HEK293 (cell line): ENCODE measurements at regions not wholly inside any gene's neighbourhood (a gene's known extent, or its start where the extent isn't known, plus 50 kb on each side); places are given as distances from the start of the nearest gene placed in this dataset.

ENCODE experiments used
- CTCF ChIA-PET: fragments of 350-600 bp; formaldehyde crosslinking; extraction: SDS; loops from one replicate; lab custom pipeline; 2021; ENCODE audit warnings: antibody characterized with exemption; lab: Yijun Ruan, JAX
- POLR2A ChIA-PET: fragments of 300-600 bp; formaldehyde crosslinking; extraction: SDS; loops from one replicate; lab custom pipeline; 2020; ENCODE audit warnings: antibody characterized with exemption, inconsistent platforms; lab: Yijun Ruan, JAX
- H3K27ac ChIP-seq: fragments of 200-500 bp; sonication (Bioruptor generic); 2 replicates; pipeline ENCODE4 v1.5.1; 2014; ENCODE audit warnings: low read depth, low read length, control low read depth, inconsistent platforms; ENCODE audit errors: extremely low read depth
- H3K36me3 ChIP-seq, 2 experiments: fragments of 200-500 bp in 1 of 2; sonication (Bioruptor generic) in 1 of 2; 1 replicate in 1 of 2; 2 replicates in 1 of 2; pipeline ENCODE4 v1.5.1; 2014 to 2017; ENCODE audit warnings: inconsistent platforms in 2 of 2, low read length in 2 of 2; ENCODE audit not compliant: control insufficient read depth in 2 of 2, insufficient read depth in 1 of 2
- H3K4me1 ChIP-seq: fragments of 200-500 bp; sonication (Bioruptor generic); 2 replicates; pipeline ENCODE4 v1.5.1; 2014; ENCODE audit warnings: mild to moderate bottlenecking, low read length, inconsistent platforms; ENCODE audit not compliant: control insufficient read depth, insufficient read depth
- H3K4me3 ChIP-seq: 2 replicates; pipeline ENCODE4 v1.5.1; 2011; ENCODE audit warnings: low read depth, mild to moderate bottlenecking, control low read depth, low read length, moderate library complexity
- H3K9me3 ChIP-seq: fragments of 200-500 bp; sonication (Bioruptor generic); 2 replicates; pipeline ENCODE4 v1.5.1; 2014; ENCODE audit warnings: low read depth, low read length, inconsistent platforms; ENCODE audit not compliant: control insufficient read depth, insufficient read depth
- FEZF1 ChIP-seq: fragments of 450-650 bp; formaldehyde crosslinking; IDR thresholded peaks from 2 replicates; pipeline ENCODE4 v1.5.1; 2016; ENCODE audit warnings: missing biosample characterization, missing genetic modification characterization
- GLIS1 ChIP-seq: fragments of 450-650 bp; formaldehyde crosslinking; IDR thresholded peaks from 2 replicates; pipeline ENCODE4 v1.5.1; 2016; ENCODE audit warnings: missing biosample characterization, missing genetic modification characterization
- KLF8 ChIP-seq: fragments of 450-650 bp; formaldehyde crosslinking; IDR thresholded peaks from 2 replicates; pipeline ENCODE4 v1.5.1; 2016; ENCODE audit warnings: missing biosample characterization, missing genetic modification characterization
- MEIS1 ChIP-seq: sonication (generic); formaldehyde crosslinking; IDR thresholded peaks from 2 replicates; pipeline ENCODE4 v1.8.1; 2022; ENCODE audit warnings: missing genetic modification reagents, mild to moderate bottlenecking, borderline replicate concordance
- MZF1 ChIP-seq: fragments of 450-650 bp; formaldehyde crosslinking; IDR thresholded peaks from 2 replicates; pipeline ENCODE4 v1.5.1; 2017; ENCODE audit warnings: missing biosample characterization, missing genetic modification characterization, borderline replicate concordance
- PRDM1 ChIP-seq: fragments of 450-650 bp; formaldehyde crosslinking; IDR thresholded peaks from 2 replicates; pipeline ENCODE4; 2016; ENCODE audit warnings: missing biosample characterization, missing genetic modification characterization
- RBAK ChIP-seq: fragments of 450-650 bp; formaldehyde crosslinking; IDR thresholded peaks from 2 replicates; pipeline ENCODE4 v1.5.1; 2016; ENCODE audit warnings: missing biosample characterization, missing genetic modification characterization
- TRIM28 ChIP-seq: IDR thresholded peaks from 2 replicates; pipeline ENCODE4 v1.6.1; 2011; ENCODE audit warnings: low read length, control low read depth, borderline replicate concordance
- YY1 ChIP-seq: fragments of 450-650 bp; formaldehyde crosslinking; IDR thresholded peaks from 2 replicates; pipeline ENCODE4 v1.5.1; 2018; ENCODE audit warnings: missing biosample characterization, missing genetic modification characterization
- ZBTB20 ChIP-seq: fragments of 450-650 bp; formaldehyde crosslinking; IDR thresholded peaks from 2 replicates; pipeline ENCODE4 v1.5.1; 2016; ENCODE audit warnings: missing biosample characterization, missing genetic modification characterization
- ZBTB48 ChIP-seq: fragments of 450-650 bp; formaldehyde crosslinking; IDR thresholded peaks from 2 replicates; pipeline ENCODE4 v1.5.1; 2016; ENCODE audit warnings: missing biosample characterization, missing genetic modification characterization
- ZFP3 ChIP-seq: fragments of 450-650 bp; formaldehyde crosslinking; IDR thresholded peaks from 2 replicates; pipeline ENCODE4 v1.5.1; 2016; ENCODE audit warnings: low read depth, missing biosample characterization, missing genetic modification characterization
- ZFP37 ChIP-seq: fragments of 450-650 bp; formaldehyde crosslinking; IDR thresholded peaks from 2 replicates; pipeline ENCODE4 v1.5.1; 2016; ENCODE audit warnings: missing biosample characterization, missing genetic modification characterization
- ZNF114 ChIP-seq: fragments of 450-650 bp; formaldehyde crosslinking; IDR thresholded peaks from 2 replicates; pipeline ENCODE4 v1.5.0; 2017; ENCODE audit warnings: missing biosample characterization, missing genetic modification characterization
- ZNF132 ChIP-seq: fragments of 450-650 bp; formaldehyde crosslinking; IDR thresholded peaks from 2 replicates; pipeline ENCODE4 v1.5.1; 2017; ENCODE audit warnings: missing biosample characterization, missing genetic modification characterization, borderline replicate concordance
- ZNF138 ChIP-seq: fragments of 450-650 bp; formaldehyde crosslinking; IDR thresholded peaks from 2 replicates; pipeline ENCODE4 v1.5.1; 2016; ENCODE audit warnings: missing biosample characterization, missing genetic modification characterization, borderline replicate concordance
- ZNF2 ChIP-seq: fragments of 450-650 bp; formaldehyde crosslinking; IDR thresholded peaks from 2 replicates; pipeline ENCODE4 v1.5.1; 2016; ENCODE audit warnings: missing biosample characterization, missing genetic modification characterization
- ZNF223 ChIP-seq: fragments of 450-650 bp; formaldehyde crosslinking; IDR thresholded peaks from 2 replicates; pipeline ENCODE4 v1.5.1; 2016; ENCODE audit warnings: missing biosample characterization, missing genetic modification characterization
- ZNF239 ChIP-seq: fragments of 450-650 bp; formaldehyde crosslinking; IDR thresholded peaks from 2 replicates; pipeline ENCODE4 v1.5.1; 2016; ENCODE audit warnings: missing biosample characterization, missing genetic modification characterization
- ZNF292 ChIP-seq: fragments of 450-650 bp; formaldehyde crosslinking; IDR thresholded peaks from 2 replicates; pipeline ENCODE4 v1.5.1; 2016; ENCODE audit warnings: low read depth, missing biosample characterization, missing genetic modification characterization, borderline replicate concordance
- ZNF311 ChIP-seq: fragments of 450-650 bp; formaldehyde crosslinking; IDR thresholded peaks from 2 replicates; pipeline ENCODE4 v1.5.1; 2017; ENCODE audit warnings: missing biosample characterization, missing genetic modification characterization, borderline replicate concordance
- ZNF341 ChIP-seq: fragments of 450-650 bp; formaldehyde crosslinking; IDR thresholded peaks from 2 replicates; pipeline ENCODE4; 2016; ENCODE audit warnings: low read depth, missing biosample characterization, missing genetic modification characterization
- ZNF362 ChIP-seq: fragments of 450-650 bp; formaldehyde crosslinking; IDR thresholded peaks from 2 replicates; pipeline ENCODE4 v1.5.1; 2016; ENCODE audit warnings: missing biosample characterization, missing genetic modification characterization
- ZNF37A ChIP-seq: fragments of 450-650 bp; IDR thresholded peaks from 2 replicates; pipeline ENCODE4 v1.5.1; 2018; ENCODE audit warnings: missing biosample characterization, missing genetic modification characterization
- ZNF398 ChIP-seq: fragments of 450-650 bp; formaldehyde crosslinking; IDR thresholded peaks from 2 replicates; pipeline ENCODE4 v1.5.1; 2017; ENCODE audit warnings: missing biosample characterization, missing genetic modification characterization
- ZNF423 ChIP-seq: fragments of 450-650 bp; formaldehyde crosslinking; IDR thresholded peaks from 2 replicates; pipeline ENCODE4 v1.5.1; 2016; ENCODE audit warnings: missing biosample characterization, missing genetic modification characterization
- ZNF549 ChIP-seq: fragments of 450-650 bp; IDR thresholded peaks from 2 replicates; pipeline ENCODE4 v1.5.1; 2018; ENCODE audit warnings: missing biosample characterization, missing genetic modification characterization, mild to moderate bottlenecking, inconsistent platforms, moderate library complexity
- ZNF621 ChIP-seq: fragments of 450-650 bp; formaldehyde crosslinking; IDR thresholded peaks from 2 replicates; pipeline ENCODE4 v1.5.1; 2017; ENCODE audit warnings: missing biosample characterization, missing genetic modification characterization
- ZNF623 ChIP-seq: fragments of 450-650 bp; formaldehyde crosslinking; IDR thresholded peaks from 2 replicates; pipeline ENCODE4 v1.5.1; 2016; ENCODE audit warnings: missing biosample characterization, missing genetic modification characterization
- ZNF677 ChIP-seq: fragments of 450-650 bp; IDR thresholded peaks from 2 replicates; pipeline ENCODE4 v1.5.0; 2018; ENCODE audit warnings: missing biosample characterization, mild to moderate bottlenecking, missing genetic modification characterization, moderate library complexity
- ZNF76 ChIP-seq: fragments of 450-650 bp; formaldehyde crosslinking; IDR thresholded peaks from 2 replicates; pipeline ENCODE4; 2016; ENCODE audit warnings: low read depth, missing biosample characterization, missing genetic modification characterization, borderline replicate concordance
- ZNF792 ChIP-seq: fragments of 450-650 bp; formaldehyde crosslinking; IDR thresholded peaks from 2 replicates; pipeline ENCODE4 v1.5.1; 2016; ENCODE audit warnings: missing biosample characterization, missing genetic modification characterization
- TF ChIP-seq, protein P1 (sequence below): fragments of 450-650 bp; formaldehyde crosslinking; IDR thresholded peaks from 2 replicates; pipeline ENCODE4 v1.5.1; 2016; ENCODE audit warnings: missing biosample characterization, missing genetic modification characterization

DNA sequence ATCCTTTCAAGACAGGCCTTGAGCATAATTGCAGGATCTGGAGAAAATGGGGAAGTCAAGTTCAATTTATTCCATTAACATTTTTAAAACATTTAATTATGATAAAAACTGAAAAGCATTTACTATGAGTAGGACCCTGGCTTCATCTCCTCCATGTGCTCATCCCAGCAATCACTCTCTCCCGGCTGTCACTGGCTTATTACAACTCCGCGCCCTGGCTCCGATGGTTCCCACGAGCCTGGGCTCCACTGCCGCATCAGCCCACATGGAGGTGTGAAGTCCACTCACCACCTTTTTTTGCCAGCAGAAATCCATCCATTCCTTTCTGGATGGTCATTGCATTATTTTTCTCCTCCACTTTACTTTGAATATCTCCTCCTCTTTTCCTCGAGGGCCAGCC is 194.4 kb downstream of the EMP1 start:
- TF ChIP-seq ZNF362 (tag by site-specific recombination) (no peak), ZNF341 (tag by site-specific recombination) (no peak), ZFP37 (tag by site-specific recombination) (no peak), YY1 (tag by site-specific recombination) (no peak), ZNF677 (tag by site-specific recombination) (no peak), ZNF311 (tag by site-specific recombination) (no peak), ZNF223 (no peak), ZNF621 (tag by site-specific recombination) (no peak), PRDM1 (no peak), ZNF623 (no peak), MEIS1 (CRISPR knock-in tag) (no peak), ZNF549 (tag by site-specific recombination) (no peak), ZNF114 (tag by site-specific recombination) (no peak)
- ChIA-PET CTCF (no interaction called here), POLR2A (no interaction called here)
- H3K4me1 ChIP-seq: no peaks in the 10 kb centered on the region; the same call in 1 of the 2 replicates
- H3K27ac ChIP-seq: no peak overlapping the region
- H3K36me3 ChIP-seq: no peaks in the 10 kb centered on the region
- H3K9me3 ChIP-seq: no peaks in the 10 kb centered on the region
- no peak overlapping the region for H3K4me3 ChIP-seq

- Histone ChIP-seq H3K9me3 (no peaks in the 10 kb centered on the region), H3K27ac (no peak overlapping the region), H3K4me3 (no peak overlapping the region), H3K36me3 (no peaks in the 10 kb centered on the region), H3K4me1 (no peaks in the 10 kb centered on the region; the same call in 1 of the 2 replicates)
- ChIA-PET POLR2A (no interaction called here), CTCF (no interaction called here)
- no peak for TF ChIP-seq ZNF37A (tag by site-specific recombination)
- no peak for TF ChIP-seq ZNF423
- TF ChIP-seq ZNF2: no peak
- TF ChIP-seq ZNF292: no peak
- peak; percentile 72 for TF ChIP-seq FEZF1 (tag by site-specific recombination)
- no peak for TF ChIP-seq ZNF76 (tag by site-specific recombination)
- TF ChIP-seq ZNF138 (tag by site-specific recombination): no peak
- no peak for TF ChIP-seq KLF8 (tag by site-specific recombination)
- peak; percentile 83; the same call in 1 of the 2 replicates for TF ChIP-seq ZBTB48
- no peak for TF ChIP-seq ZNF132 (tag by site-specific recombination)
- TF ChIP-seq ZBTB20 (tag by site-specific recombination): peak; percentile 40; the same call in 1 of the 2 replicates
- TF ChIP-seq RBAK: no peak
- TF ChIP-seq GLIS1: peak; percentile 51
- TF ChIP-seq TRIM28: no peak
- no peak for TF ChIP-seq ZNF239 (tag by site-specific recombination)
- TF ChIP-seq ZNF792 (tag by site-specific recombination): no peak
- peak; percentile 90 for TF ChIP-seq MZF1 (tag by site-specific recombination)
- peak; percentile 23; the same call in 1 of the 2 replicates for TF ChIP-seq ZNF398 (tag by site-specific recombination)
- TF ChIP-seq ZFP3 (tag by site-specific recombination): no peak
- TF ChIP-seq, protein P1, sequence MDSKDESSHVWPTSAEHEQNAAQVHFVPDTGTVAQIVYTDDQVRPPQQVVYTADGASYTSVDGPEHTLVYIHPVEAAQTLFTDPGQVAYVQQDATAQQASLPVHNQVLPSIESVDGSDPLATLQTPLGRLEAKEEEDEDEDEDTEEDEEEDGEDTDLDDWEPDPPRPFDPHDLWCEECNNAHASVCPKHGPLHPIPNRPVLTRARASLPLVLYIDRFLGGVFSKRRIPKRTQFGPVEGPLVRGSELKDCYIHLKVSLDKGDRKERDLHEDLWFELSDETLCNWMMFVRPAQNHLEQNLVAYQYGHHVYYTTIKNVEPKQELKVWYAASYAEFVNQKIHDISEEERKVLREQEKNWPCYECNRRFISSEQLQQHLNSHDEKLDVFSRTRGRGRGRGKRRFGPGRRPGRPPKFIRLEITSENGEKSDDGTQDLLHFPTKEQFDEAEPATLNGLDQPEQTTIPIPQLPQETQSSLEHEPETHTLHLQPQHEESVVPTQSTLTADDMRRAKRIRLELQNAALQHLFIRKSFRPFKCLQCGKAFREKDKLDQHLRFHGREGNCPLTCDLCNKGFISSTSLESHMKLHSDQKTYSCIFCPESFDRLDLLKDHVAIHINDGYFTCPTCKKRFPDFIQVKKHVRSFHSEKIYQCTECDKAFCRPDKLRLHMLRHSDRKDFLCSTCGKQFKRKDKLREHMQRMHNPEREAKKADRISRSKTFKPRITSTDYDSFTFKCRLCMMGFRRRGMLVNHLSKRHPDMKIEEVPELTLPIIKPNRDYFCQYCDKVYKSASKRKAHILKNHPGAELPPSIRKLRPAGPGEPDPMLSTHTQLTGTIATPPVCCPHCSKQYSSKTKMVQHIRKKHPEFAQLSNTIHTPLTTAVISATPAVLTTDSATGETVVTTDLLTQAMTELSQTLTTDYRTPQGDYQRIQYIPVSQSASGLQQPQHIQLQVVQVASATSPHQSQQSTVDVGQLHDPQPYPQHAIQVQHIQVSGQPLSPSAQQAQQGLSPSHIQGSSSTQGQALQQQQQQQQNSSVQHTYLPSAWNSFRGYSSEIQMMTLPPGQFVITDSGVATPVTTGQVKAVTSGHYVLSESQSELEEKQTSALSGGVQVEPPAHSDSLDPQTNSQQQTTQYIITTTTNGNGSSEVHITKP (tag by site-specific recombination): peak; percentile 60
These were observed 193.9 kb downstream of the EMP1 start for GRCh38 chr12:13390381-13390861.
